ENCODE measurements at regions not wholly inside any gene's neighbourhood (a gene's known extent, or its start where the extent isn't known, plus 50 kb on each side); places are given as distances from the start of the nearest gene placed in this dataset.

- TF ChIP-seq CTCF (IDR thresholded peaks at IDR 0.05) (no peak), POLR2A (IDR thresholded peaks at IDR 0.05) (no peak)
Measured at GRCh38 chr9:129380961-129381401, 202.9 kb upstream of the IER5L start.
